Urinary bladder (tissue), 4 donors: ENCODE measurements at regions not wholly inside any gene's neighbourhood (a gene's known extent, or its start where the extent isn't known, plus 50 kb on each side); places are given as distances from the start of the nearest gene placed in this dataset. TPM values are rescaled to one million over a fixed set of nuclear protein-coding genes. Genes with fewer than 3 reads are reported as not detected.
A peak's percentile ranks its signal among the peaks of the same experiment; 100 is the strongest.
"Not testable (repeated sequence)": the region's sequence is repeated elsewhere in the genome, so short reads cannot be mapped to it uniquely, and the experiment has no call there.

Experiments used
- DNase-seq: peaks from one replicate; pipeline ENCODE4 v3.0.0-alpha.2; 2015; ENCODE audit errors: extremely low spot score
- H3K27ac ChIP-seq: one replicate; pipeline ENCODE4 v1.5.1; 2013; ENCODE audit warnings: low read depth, mild to moderate bottlenecking, moderate library complexity
- H3K36me3 ChIP-seq: one replicate; pipeline ENCODE4 v1.6.1; 2013; ENCODE audit warnings: mild to moderate bottlenecking, moderate library complexity; ENCODE audit not compliant: insufficient read depth
- H3K4me1 ChIP-seq: one replicate; pipeline ENCODE4 v1.6.1; 2013; ENCODE audit warnings: mild to moderate bottlenecking, moderate library complexity; ENCODE audit not compliant: insufficient read depth
- H3K4me3 ChIP-seq: one replicate; pipeline ENCODE4 v1.5.1; 2013; ENCODE audit warnings: low read depth, low read length
- WGBS: extraction: QIAGEN DNeasy Blood & Tissue Kit; methylation state at CpG from one replicate; pipeline ENCODE4 v1.1.7; 2013; 5-methylcytosine and 5-hydroxymethylcytosine counted together
- small RNA-seq: library from RNA; depleted of rRNA; stranded (forward); fragments of <200 nt; gene quantifications from one replicate; pipeline ENCODE3, GENCODE V24; 2014
- donor health status: healthy with polysubstance abuse.
- donor health status: healthy.

GRCh38 chr21:6363591-6363990 lies 4157.8 kb upstream of the TPTE start:
- no CpG with 5 or more reads among the region's 1 CpG for WGBS
- H3K36me3 ChIP-seq, H3K4me1 ChIP-seq, DNase-seq, H3K4me3 ChIP-seq, H3K27ac ChIP-seq: not testable (repeated sequence)

GRCh38 chr21:6368824-6369223 lies 4152.6 kb upstream of the TPTE start:
- H3K4me3 ChIP-seq, H3K36me3 ChIP-seq, DNase-seq, H3K4me1 ChIP-seq: not testable (repeated sequence)
- WGBS = 22% methylated on average over 2 of the region's 7 CpGs
- peak overlapping the region; percentile 32 for H3K27ac ChIP-seq

- WGBS = no CpG with 5 or more reads among the region's 3 CpGs
- H3K4me3 ChIP-seq, H3K27ac ChIP-seq, H3K36me3 ChIP-seq, DNase-seq, H3K4me1 ChIP-seq: not testable (repeated sequence)
Measured at GRCh38 chr21:6373253-6373652, 4148.1 kb upstream of the TPTE start.

- 28% methylated on average over 12 of the region's 12 CpGs for WGBS
- H3K4me3 ChIP-seq, H3K4me1 ChIP-seq, H3K36me3 ChIP-seq, DNase-seq, H3K27ac ChIP-seq: not testable (repeated sequence)
Measured at GRCh38 chr21:6374232-6374631, 4147.2 kb upstream of the TPTE start.

- 77% methylated on average over 4 of the region's 4 CpGs for WGBS
- H3K36me3 ChIP-seq, DNase-seq, H3K4me3 ChIP-seq, H3K4me1 ChIP-seq, H3K27ac ChIP-seq: not testable (repeated sequence)
Measured at GRCh38 chr21:6374926-6375325, 4146.5 kb upstream of the TPTE start.

- 51% methylated on average over 3 of the region's 5 CpGs for WGBS
- not testable (repeated sequence) for H3K36me3 ChIP-seq, DNase-seq
Measured at GRCh38 chr21:6375776-6376175, 4145.6 kb upstream of the TPTE start.

GRCh38 chr21:6376321-6377070 lies 4144.9 kb upstream of the TPTE start:
- H3K4me3 ChIP-seq, DNase-seq, H3K27ac ChIP-seq, H3K36me3 ChIP-seq, H3K4me1 ChIP-seq: not testable (repeated sequence)
- WGBS = 69% methylated on average over 9 of the region's 9 CpGs

More at GRCh38 chr21:6375776-6376175, 4145.6 kb upstream of the TPTE start:
- H3K27ac ChIP-seq, H3K4me3 ChIP-seq, H3K4me1 ChIP-seq: not testable (repeated sequence)

Small RNA genes in the stretch of these regions (small RNA-seq; reads per million reads assigned to genes)
- gene RF00019 = not detected
